SK-N-SH (cell line): ENCODE measurements at regions not wholly inside any gene's neighbourhood (a gene's known extent, or its start where the extent isn't known, plus 50 kb on each side); places are given as distances from the start of the nearest gene placed in this dataset.

ENCODE experiments used
- CTCF ChIA-PET: fragments of 300-600, 350-600 bp; formaldehyde crosslinking; extraction: SDS; loops from one replicate; lab custom pipeline; 2021; lab: Yijun Ruan, JAX
- POLR2A ChIA-PET: fragments of 350-600 bp; sonication (Branson Sonifier 250); formaldehyde crosslinking; extraction: SDS; loops from one replicate; lab custom pipeline; 2020; ENCODE audit warnings: antibody characterized with exemption, inconsistent platforms; lab: Yijun Ruan, JAX
- DNase-seq: peaks from one replicate; pipeline ENCODE4 v3.0.0; 2012
- H2AFZ ChIP-seq: fragments of 200-600 bp; sonication (generic); 2 replicates; pipeline ENCODE4 v1.8.1; 2016; ENCODE audit warnings: antibody characterized with exemption, mild to moderate bottlenecking, low read depth
- H3F3A ChIP-seq: fragments of 200-600 bp; sonication (generic); replicated peaks from 2 replicates; pipeline ENCODE3; 2016; ENCODE audit warnings: antibody characterized with exemption, mild to moderate bottlenecking; ENCODE audit not compliant: insufficient read depth
- H3K27ac ChIP-seq, 2 experiments: fragments of 200-500 bp in 1 of 2; fragments of 200-600 bp in 1 of 2; sonication (Bioruptor generic) in 1 of 2; sonication (generic), shearing (Covaris generic) in 1 of 2; 2 replicates each; pipeline versions ENCODE4 v1.5.1 to v1.6.1; 2014 to 2016; ENCODE audit warnings: low read depth in 2 of 2, inconsistent platforms in 1 of 2, low read length in 1 of 2, mild to moderate bottlenecking in 1 of 2, mixed read lengths in 1 of 2
- H3K27me3 ChIP-seq: fragments of 200-600 bp; sonication (generic), shearing (Covaris generic); 2 replicates; pipeline ENCODE4 v1.6.1; 2016; ENCODE audit warnings: mixed run types; ENCODE audit not compliant: insufficient read depth
- H3K36me3 ChIP-seq, 2 experiments: fragments of 200-500 bp in 1 of 2; fragments of 200-600 bp in 1 of 2; sonication (Bioruptor generic) in 1 of 2; sonication (generic) in 1 of 2; replicated peaks in 1 of 2; 2 replicates each; pipeline versions ENCODE3 to v1.5.1; 2014 to 2016; ENCODE audit warnings: low read length in 1 of 2, mild to moderate bottlenecking in 1 of 2; ENCODE audit not compliant: insufficient read depth in 2 of 2, control insufficient read depth in 1 of 2
- H3K4me1 ChIP-seq, 2 experiments: fragments of 200-500 bp in 1 of 2; fragments of 200-600 bp in 1 of 2; sonication (Bioruptor generic) in 1 of 2; sonication (generic), shearing (Covaris generic) in 1 of 2; 2 replicates each; pipeline versions ENCODE4 v1.5.1 to v1.6.1; 2014 to 2016; ENCODE audit warnings: low read depth in 1 of 2, low read length in 1 of 2, mixed run types in 1 of 2; ENCODE audit not compliant: insufficient read depth in 2 of 2, control insufficient read depth in 1 of 2
- H3K4me2 ChIP-seq: fragments of 200-600 bp; sonication (generic), shearing (Covaris generic); 2 replicates; pipeline ENCODE4 v1.6.1; 2017; ENCODE audit warnings: mixed run types
- H3K4me3 ChIP-seq, 2 experiments: fragments of 200-500 bp in 1 of 2; fragments of 200-600 bp in 1 of 2; sonication (Bioruptor generic) in 1 of 2; sonication (generic), shearing (Covaris generic) in 1 of 2; 2 replicates each; pipeline versions ENCODE4 v1.5.1 to v1.8.1; 2014 to 2016; ENCODE audit warnings: low read depth in 2 of 2, inconsistent platforms in 1 of 2, low read length in 1 of 2, mild to moderate bottlenecking in 1 of 2, mixed read lengths in 1 of 2, moderate library complexity in 1 of 2
- H3K79me2 ChIP-seq: fragments of 200-600 bp; sonication (generic); 2 replicates; pipeline ENCODE4 v1.8.1; 2017; ENCODE audit warnings: mild to moderate bottlenecking; ENCODE audit not compliant: insufficient read depth
- H3K9ac ChIP-seq: fragments of 200-600 bp; sonication (generic); 2 replicates; pipeline ENCODE4 v1.6.1; 2017; ENCODE audit warnings: mixed run types
- H3K9me2 ChIP-seq: fragments of 200-600 bp; sonication (generic); 2 replicates; pipeline ENCODE4 v1.6.1; 2017; ENCODE audit warnings: mixed run types
- H3K9me3 ChIP-seq: fragments of 200-600 bp; sonication (generic); 2 replicates; pipeline ENCODE4 v1.6.1; 2017; ENCODE audit warnings: mixed run types, mild to moderate bottlenecking, moderate library complexity
- H4K20me1 ChIP-seq: fragments of 200-600 bp; sonication (generic); 2 replicates; pipeline ENCODE4 v1.6.1; 2017; ENCODE audit warnings: mild to moderate bottlenecking, mixed run types; ENCODE audit not compliant: insufficient read depth
- ELF1 ChIP-seq: IDR thresholded peaks from 2 replicates; pipeline ENCODE4 v1.4.0; 2012
- EZH2phosphoT487 ChIP-seq: fragments of 200-600 bp; sonication (generic); IDR thresholded peaks from 2 replicates; pipeline ENCODE4 v1.6.1; 2017; ENCODE audit warnings: low read depth, mixed run types, mild to moderate bottlenecking, antibody characterized with exemption, moderate library complexity, borderline replicate concordance
- NFIC ChIP-seq: IDR thresholded peaks from 2 replicates; pipeline ENCODE4 v1.4.0; 2012; ENCODE audit warnings: borderline replicate concordance
- NRF1 ChIP-seq: IDR thresholded peaks from 2 replicates; pipeline ENCODE4 v1.6.1; 2012; ENCODE audit warnings: low read depth, mild to moderate bottlenecking, low read length
- POLR2AphosphoS5 ChIP-seq: IDR thresholded peaks from 2 replicates; pipeline ENCODE4 v1.6.1; 2012; ENCODE audit warnings: low read depth, low read length
- SMC3 ChIP-seq: IDR thresholded peaks from 2 replicates; pipeline ENCODE4 v1.6.1; 2012; ENCODE audit warnings: low read depth, low read length, improper control_type of control experiment
- WGBS: methylation state at CpG from one replicate; pipeline ENCODE4 v1.1.6; 2017; ENCODE audit warnings: low lambda C conversion rate; 5-methylcytosine and 5-hydroxymethylcytosine counted together
- TF ChIP-seq, protein P1 (sequence below): IDR thresholded peaks from 2 replicates; pipeline ENCODE4 v1.6.1; 2012; ENCODE audit warnings: mild to moderate bottlenecking, low read depth, low read length, moderate library complexity
- TF ChIP-seq, protein P2 (sequence below): fragments of 200-600 bp; sonication (generic); IDR thresholded peaks from 2 replicates; pipeline ENCODE4 v1.6.1; 2017; ENCODE audit warnings: antibody characterized with exemption, mild to moderate bottlenecking, moderate library complexity
- TF ChIP-seq, protein P3 (sequence below): fragments of 150-350 bp; IDR thresholded peaks from 2 replicates; pipeline ENCODE4 v1.6.1; 2016; ENCODE audit warnings: mild to moderate bottlenecking, low read depth, low read length

DNA sequence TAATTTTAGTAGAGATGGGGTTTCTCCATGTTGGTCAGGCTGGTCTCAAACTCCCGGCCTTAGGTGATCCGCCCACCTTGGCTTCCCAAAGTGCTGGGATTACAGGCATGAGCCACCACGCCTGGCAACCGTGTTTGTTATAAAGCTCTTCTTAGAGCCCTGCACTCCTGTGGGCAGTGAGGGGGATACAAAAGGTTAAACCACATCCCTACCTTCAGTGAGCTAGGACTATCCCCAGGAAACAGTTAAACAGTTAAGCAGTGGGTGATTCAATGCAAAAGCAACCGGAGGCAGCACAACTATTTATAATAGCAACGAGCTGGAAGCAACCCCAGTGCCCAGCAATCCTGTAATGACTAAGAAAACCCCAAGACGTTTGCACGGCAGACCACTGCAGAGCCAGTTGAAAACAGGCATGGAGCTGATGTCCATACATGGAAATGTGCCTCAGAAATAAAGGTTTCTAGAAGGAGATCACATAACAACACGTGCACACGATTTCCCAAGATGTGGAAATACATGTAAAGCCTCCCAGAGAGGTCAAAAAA is 107.2 kb upstream of the LYZL2 start (continued):
- no peak for TF ChIP-seq SMC3
- TF ChIP-seq NFIC: 0 out of 2 replicates have a peak, but pooled peaks have one; percentile 5
- TF ChIP-seq, all 33 proteins: peak for 7

DNA sequence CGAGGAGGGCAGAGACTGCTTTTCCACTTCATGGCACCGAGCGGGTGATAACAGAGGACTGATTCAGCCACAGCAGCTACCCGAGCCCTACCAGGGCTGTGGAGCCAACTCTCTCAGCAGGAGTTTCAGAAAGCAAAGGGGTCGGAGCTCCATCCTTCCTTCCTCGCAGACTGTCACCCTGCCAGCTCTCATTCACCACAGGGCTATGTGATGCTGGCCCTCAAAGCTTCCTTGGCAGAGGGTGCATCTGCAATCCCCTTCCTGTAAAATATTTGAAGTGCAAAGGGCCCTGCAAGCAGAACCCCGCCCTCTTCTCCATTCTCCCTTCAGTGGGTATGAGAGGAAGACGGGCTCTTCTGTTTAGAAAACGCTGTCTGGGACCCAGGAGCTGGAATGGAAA is 105.3 kb upstream of the LYZL2 start:
- peaks cover 4% of the 10 kb centered on the region for H3F3A ChIP-seq
- no peaks in the 10 kb centered on the region for H3K9me3 ChIP-seq
- no peak overlapping the region for H3K27ac ChIP-seq
- ChIA-PET POLR2A (no interaction called here), CTCF (interaction anchor here (1.7 to 3.1 kb wide), 3 partner anchors 11 to 47 kb away, joined by 3 to 9 read pairs (median 5); no protein-coding TSS in a partner anchor)
- no peak overlapping the region for H3K4me2 ChIP-seq
- H3K9ac ChIP-seq: no peak overlapping the region
- TF ChIP-seq POLR2AphosphoS5: no peak
- TF ChIP-seq, protein P1, sequence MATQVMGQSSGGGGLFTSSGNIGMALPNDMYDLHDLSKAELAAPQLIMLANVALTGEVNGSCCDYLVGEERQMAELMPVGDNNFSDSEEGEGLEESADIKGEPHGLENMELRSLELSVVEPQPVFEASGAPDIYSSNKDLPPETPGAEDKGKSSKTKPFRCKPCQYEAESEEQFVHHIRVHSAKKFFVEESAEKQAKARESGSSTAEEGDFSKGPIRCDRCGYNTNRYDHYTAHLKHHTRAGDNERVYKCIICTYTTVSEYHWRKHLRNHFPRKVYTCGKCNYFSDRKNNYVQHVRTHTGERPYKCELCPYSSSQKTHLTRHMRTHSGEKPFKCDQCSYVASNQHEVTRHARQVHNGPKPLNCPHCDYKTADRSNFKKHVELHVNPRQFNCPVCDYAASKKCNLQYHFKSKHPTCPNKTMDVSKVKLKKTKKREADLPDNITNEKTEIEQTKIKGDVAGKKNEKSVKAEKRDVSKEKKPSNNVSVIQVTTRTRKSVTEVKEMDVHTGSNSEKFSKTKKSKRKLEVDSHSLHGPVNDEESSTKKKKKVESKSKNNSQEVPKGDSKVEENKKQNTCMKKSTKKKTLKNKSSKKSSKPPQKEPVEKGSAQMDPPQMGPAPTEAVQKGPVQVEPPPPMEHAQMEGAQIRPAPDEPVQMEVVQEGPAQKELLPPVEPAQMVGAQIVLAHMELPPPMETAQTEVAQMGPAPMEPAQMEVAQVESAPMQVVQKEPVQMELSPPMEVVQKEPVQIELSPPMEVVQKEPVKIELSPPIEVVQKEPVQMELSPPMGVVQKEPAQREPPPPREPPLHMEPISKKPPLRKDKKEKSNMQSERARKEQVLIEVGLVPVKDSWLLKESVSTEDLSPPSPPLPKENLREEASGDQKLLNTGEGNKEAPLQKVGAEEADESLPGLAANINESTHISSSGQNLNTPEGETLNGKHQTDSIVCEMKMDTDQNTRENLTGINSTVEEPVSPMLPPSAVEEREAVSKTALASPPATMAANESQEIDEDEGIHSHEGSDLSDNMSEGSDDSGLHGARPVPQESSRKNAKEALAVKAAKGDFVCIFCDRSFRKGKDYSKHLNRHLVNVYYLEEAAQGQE: no peak
- no peak for TF ChIP-seq EZH2phosphoT487
- no peak for TF ChIP-seq NRF1
- TF ChIP-seq, protein P2, sequence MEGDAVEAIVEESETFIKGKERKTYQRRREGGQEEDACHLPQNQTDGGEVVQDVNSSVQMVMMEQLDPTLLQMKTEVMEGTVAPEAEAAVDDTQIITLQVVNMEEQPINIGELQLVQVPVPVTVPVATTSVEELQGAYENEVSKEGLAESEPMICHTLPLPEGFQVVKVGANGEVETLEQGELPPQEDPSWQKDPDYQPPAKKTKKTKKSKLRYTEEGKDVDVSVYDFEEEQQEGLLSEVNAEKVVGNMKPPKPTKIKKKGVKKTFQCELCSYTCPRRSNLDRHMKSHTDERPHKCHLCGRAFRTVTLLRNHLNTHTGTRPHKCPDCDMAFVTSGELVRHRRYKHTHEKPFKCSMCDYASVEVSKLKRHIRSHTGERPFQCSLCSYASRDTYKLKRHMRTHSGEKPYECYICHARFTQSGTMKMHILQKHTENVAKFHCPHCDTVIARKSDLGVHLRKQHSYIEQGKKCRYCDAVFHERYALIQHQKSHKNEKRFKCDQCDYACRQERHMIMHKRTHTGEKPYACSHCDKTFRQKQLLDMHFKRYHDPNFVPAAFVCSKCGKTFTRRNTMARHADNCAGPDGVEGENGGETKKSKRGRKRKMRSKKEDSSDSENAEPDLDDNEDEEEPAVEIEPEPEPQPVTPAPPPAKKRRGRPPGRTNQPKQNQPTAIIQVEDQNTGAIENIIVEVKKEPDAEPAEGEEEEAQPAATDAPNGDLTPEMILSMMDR: no peak
- TF ChIP-seq, protein P3, sequence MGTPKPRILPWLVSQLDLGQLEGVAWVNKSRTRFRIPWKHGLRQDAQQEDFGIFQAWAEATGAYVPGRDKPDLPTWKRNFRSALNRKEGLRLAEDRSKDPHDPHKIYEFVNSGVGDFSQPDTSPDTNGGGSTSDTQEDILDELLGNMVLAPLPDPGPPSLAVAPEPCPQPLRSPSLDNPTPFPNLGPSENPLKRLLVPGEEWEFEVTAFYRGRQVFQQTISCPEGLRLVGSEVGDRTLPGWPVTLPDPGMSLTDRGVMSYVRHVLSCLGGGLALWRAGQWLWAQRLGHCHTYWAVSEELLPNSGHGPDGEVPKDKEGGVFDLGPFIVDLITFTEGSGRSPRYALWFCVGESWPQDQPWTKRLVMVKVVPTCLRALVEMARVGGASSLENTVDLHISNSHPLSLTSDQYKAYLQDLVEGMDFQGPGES: no peak
- TF ChIP-seq SMC3: no peak
- no peak for TF ChIP-seq ELF1
- H3K4me3 ChIP-seq: no peak overlapping the region
- H4K20me1 ChIP-seq: no peaks in the 10 kb centered on the region
- H3K9me2 ChIP-seq: no peaks in the 10 kb centered on the region
- H3K79me2 ChIP-seq: no peaks in the 10 kb centered on the region
- H2AFZ ChIP-seq: no peak overlapping the region
- 80% methylated on average over 7 of the region's 9 CpGs for WGBS
- H3K27me3 ChIP-seq: no peaks in the 10 kb centered on the region
- 0 out of 4 replicates have a peak, but pooled peaks cover 0 to 5% of the 10 kb centered on the region in 2 experiments for H3K4me1 ChIP-seq
- H3K36me3 ChIP-seq: no peaks in the 10 kb centered on the region
- no peak for DNase-seq
